NCI-H1105 treated with DMSO at 0.1 percent for 48 hours (cell line): ENCODE measurements at regions not wholly inside any gene's neighbourhood (a gene's known extent, or its start where the extent isn't known, plus 50 kb on each side); places are given as distances from the start of the nearest gene placed in this dataset.
"Not testable (repeated sequence)": the region's sequence is repeated elsewhere in the genome, so short reads cannot be mapped to it uniquely, and the experiment has no call there.

Experiments
- DNase-seq: peaks from one replicate; lab custom pipeline; 2025; lab: John Stamatoyannopoulos, UW

GRCh38 chr13:110044551-110045111 lies 258.2 kb upstream of the IRS2 start:
- DNase-seq: peak; percentile 92

GRCh38 chr13:110042253-110042950 lies 256.0 kb upstream of the IRS2 start:
- DNase-seq: no peak

- not testable (repeated sequence) for DNase-seq
Measured at GRCh38 chr13:110041638-110042037, 255.3 kb upstream of the IRS2 start.

- DNase-seq: no peak
Measured at GRCh38 chr13:110037925-110038573, 251.7 kb upstream of the IRS2 start.

- DNase-seq: no peak
Measured at GRCh38 chr13:110036060-110036459, 249.7 kb upstream of the IRS2 start.

- DNase-seq: no peak
Measured at GRCh38 chr13:110034031-110034549, 247.7 kb upstream of the IRS2 start.

GRCh38 chr13:110032969-110033368 lies 246.6 kb upstream of the IRS2 start:
- no peak for DNase-seq

- DNase-seq: no peak
Measured at GRCh38 chr13:110030394-110030928, 244.1 kb upstream of the IRS2 start.

- no peak for DNase-seq
Measured at GRCh38 chr13:110028838-110029621, 242.6 kb upstream of the IRS2 start.

GRCh38 chr13:110028311-110028710 lies 241.9 kb upstream of the IRS2 start:
- no peak for DNase-seq

GRCh38 chr13:110027470-110028240 lies 241.3 kb upstream of the IRS2 start:
- no peak for DNase-seq

GRCh38 chr13:110024645-110024980 lies 238.2 kb upstream of the IRS2 start:
- DNase-seq: no peak

- peak; percentile 47 for DNase-seq
Measured at GRCh38 chr13:110023729-110024644, 237.6 kb upstream of the IRS2 start.

GRCh38 chr13:110018009-110018408 lies 231.6 kb upstream of the IRS2 start:
- DNase-seq: no peak

- no peak for DNase-seq
Measured at GRCh38 chr13:110017379-110017778, 231.0 kb upstream of the IRS2 start.

- DNase-seq: peak; percentile 97
Measured at GRCh38 chr13:110015253-110015652, 228.9 kb upstream of the IRS2 start.

- peak; percentile 98 for DNase-seq
Measured at GRCh38 chr13:110014719-110015118, 228.3 kb upstream of the IRS2 start.

- no peak for DNase-seq
Measured at GRCh38 chr13:110012102-110012739, 225.8 kb upstream of the IRS2 start.

- no peak for DNase-seq
Measured at GRCh38 chr13:110010404-110011138, 224.2 kb upstream of the IRS2 start.
